Esophagus squamous epithelium (tissue), 5 donors: ENCODE measurements at regions not wholly inside any gene's neighbourhood (a gene's known extent, or its start where the extent isn't known, plus 50 kb on each side); places are given as distances from the start of the nearest gene placed in this dataset.

Experiments
- DNase-seq: peaks from one replicate; lab custom pipeline; 2025; lab: John Stamatoyannopoulos, UW
- H3K27ac ChIP-seq, 4 donors: fragments of 200-600 bp; sonication (generic); one replicate each; pipeline ENCODE4 v1.5.1; 2016 to 2019; ENCODE audit warnings: mild to moderate bottlenecking in 1 of 4
- H3K27me3 ChIP-seq, 4 donors: fragments of 200-600 bp; sonication (generic); 1 replicate in 3 of 4; 2 replicates in 1 of 4; pipeline versions ENCODE4 v1.5.1 to v1.6.0; 2017 to 2021; ENCODE audit warnings: antibody characterized with exemption in 1 of 4
- H3K36me3 ChIP-seq, 3 donors: fragments of 200-600 bp; sonication (generic); one replicate each; pipeline ENCODE4 v1.5.1; 2016 to 2019
- H3K4me1 ChIP-seq, 3 donors: fragments of 200-600 bp; sonication (generic); one replicate each; pipeline ENCODE4 v1.5.1; 2017 to 2019
- H3K4me3 ChIP-seq, 4 donors: fragments of 200-600 bp; sonication (generic); 1 replicate in 3 of 4; 2 replicates in 1 of 4; pipeline ENCODE4 v1.5.1; 2016 to 2019; ENCODE audit warnings: mild to moderate bottlenecking in 2 of 4, moderate library complexity in 1 of 4
- H3K9me3 ChIP-seq, 3 donors: fragments of 200-600 bp; sonication (generic); one replicate each; pipeline ENCODE4 v1.5.1; 2016 to 2019
- CTCF ChIP-seq, 6 experiments: fragments of 450-650 bp in 4 of 6; fragments of 200-600 bp in 2 of 6; sonication (generic) in 2 of 6; IDR thresholded peaks; one replicate each; pipeline ENCODE4 v1.5.1; 2016 to 2019; ENCODE audit warnings: antibody characterized with exemption in 6 of 6, mild to moderate bottlenecking in 4 of 6, moderate library complexity in 4 of 6
- POLR2A ChIP-seq, 4 donors: fragments of 450-650 bp; IDR thresholded peaks; one replicate each; pipeline ENCODE4 v1.6.1; 2017; ENCODE audit warnings: antibody characterized with exemption in 4 of 4, mild to moderate bottlenecking in 4 of 4, moderate library complexity in 3 of 4
- WGBS, 2 donors: methylation state at CpG; one replicate each; pipeline ENCODE4 v1.1.5; 2018; 5-methylcytosine and 5-hydroxymethylcytosine counted together
- intact Hi-C: fragments of 100-400 bp; cut with DNase I; formaldehyde crosslinking; loops from one replicate; pipeline ENCODE4 v1.15.0; 2022
- donor health status: DM: yes; HTN: yes; CAD: no.

GRCh38 chr11:70672991-70673653 lies 274.8 kb downstream of the CTTN start:
- H3K4me3 ChIP-seq, result no peak overlapping the region
- intact Hi-C loops, result no loop called here
- WGBS, 2 donors, result 86 to 93% methylated on average over 3 to 4 of the region's 8 CpGs
- no peaks in the 10 kb centered on the region for H3K36me3 ChIP-seq
- no peaks in the 10 kb centered on the region for H3K4me1 ChIP-seq
- peaks cover 0 to 23% (median 0%) of the 10 kb centered on the region in 4 donors for H3K27me3 ChIP-seq
- no peak for DNase-seq
- H3K27ac ChIP-seq, result no peak overlapping the region
- TF ChIP-seq CTCF (IDR thresholded peaks at IDR 0.05) (no peak), POLR2A (IDR thresholded peaks at IDR 0.05) (no peak)
- no peaks in the 10 kb centered on the region for H3K9me3 ChIP-seq

- TF ChIP-seq POLR2A (IDR thresholded peaks at IDR 0.05), result no peak
- WGBS, 2 donors, result 79 to 90% methylated on average over 2 to 3 of the region's 3 CpGs
- Histone ChIP-seq H3K36me3 (no peaks in the 10 kb centered on the region), H3K4me1 (no peaks in the 10 kb centered on the region), H3K4me3 (no peak overlapping the region), H3K27ac (no peak overlapping the region), H3K27me3 (peaks cover 0 to 13% (median 0%) of the 10 kb centered on the region in 4 donors), H3K9me3 (no peaks in the 10 kb centered on the region)
- DNase-seq, result no peak
- intact Hi-C loops, result no loop called here
These were observed 276.3 kb downstream of the CTTN start for GRCh38 chr11:70674605-70675004.

- TF ChIP-seq CTCF (IDR thresholded peaks at IDR 0.05), result no peak
- TF ChIP-seq POLR2A (IDR thresholded peaks at IDR 0.05), result no peak
- intact Hi-C loops, result no loop called here
- Histone ChIP-seq H3K27ac (no peak overlapping the region), H3K27me3 (peaks cover 0 to 2% (median 0%) of the 10 kb centered on the region in 4 donors), H3K4me1 (no peaks in the 10 kb centered on the region), H3K36me3 (no peaks in the 10 kb centered on the region), H3K9me3 (no peaks in the 10 kb centered on the region), H3K4me3 (no peak overlapping the region)
- no peak for DNase-seq
- 48 to 61% methylated on average over 7 of the region's 7 CpGs for WGBS, 2 donors
These were observed 277.5 kb downstream of the CTTN start for GRCh38 chr11:70675697-70676374.

- Histone ChIP-seq H3K9me3 (no peaks in the 10 kb centered on the region), H3K27ac (no peak overlapping the region), H3K4me1 (no peaks in the 10 kb centered on the region), H3K4me3 (no peak overlapping the region), H3K27me3 (no peaks in the 10 kb centered on the region), H3K36me3 (no peaks in the 10 kb centered on the region)
- 82 to 83% methylated on average over 13 to 14 of the region's 19 CpGs for WGBS, 2 donors
- DNase-seq, result no peak
- intact Hi-C loops, result no loop called here
- TF ChIP-seq POLR2A (IDR thresholded peaks at IDR 0.05) (no peak), CTCF (IDR thresholded peaks at IDR 0.05) (no peak)
These were observed 279.0 kb downstream of the CTTN start for GRCh38 chr11:70677232-70677916.

- Histone ChIP-seq H3K4me3 (no peak overlapping the region), H3K27me3 (no peaks in the 10 kb centered on the region), H3K36me3 (no peaks in the 10 kb centered on the region), H3K9me3 (no peaks in the 10 kb centered on the region), H3K27ac (no peak overlapping the region), H3K4me1 (no peaks in the 10 kb centered on the region)
- intact Hi-C loops, result no loop called here
- DNase-seq, result no peak
- whole genome bisulfite sequencing, 2 donors, result 96 to 100% methylated on average over 11 to 17 of the region's 29 CpGs
- no peak for TF ChIP-seq CTCF (IDR thresholded peaks at IDR 0.05)
- no peak for TF ChIP-seq POLR2A (IDR thresholded peaks at IDR 0.05)
These were observed 280.9 kb downstream of the CTTN start for GRCh38 chr11:70678931-70679900.
